Left renal pelvis (tissue), 4 donors: ENCODE measurements at regions not wholly inside any gene's neighbourhood (a gene's known extent, or its start where the extent isn't known, plus 50 kb on each side); places are given as distances from the start of the nearest gene placed in this dataset.

Experiments used
- DNase-seq, 4 donors: peaks; one replicate each; pipeline ENCODE4 v3.0.0-alpha.2; 2013; ENCODE audit warnings: low read depth in 4 of 4, low spot score in 3 of 4

DNA sequence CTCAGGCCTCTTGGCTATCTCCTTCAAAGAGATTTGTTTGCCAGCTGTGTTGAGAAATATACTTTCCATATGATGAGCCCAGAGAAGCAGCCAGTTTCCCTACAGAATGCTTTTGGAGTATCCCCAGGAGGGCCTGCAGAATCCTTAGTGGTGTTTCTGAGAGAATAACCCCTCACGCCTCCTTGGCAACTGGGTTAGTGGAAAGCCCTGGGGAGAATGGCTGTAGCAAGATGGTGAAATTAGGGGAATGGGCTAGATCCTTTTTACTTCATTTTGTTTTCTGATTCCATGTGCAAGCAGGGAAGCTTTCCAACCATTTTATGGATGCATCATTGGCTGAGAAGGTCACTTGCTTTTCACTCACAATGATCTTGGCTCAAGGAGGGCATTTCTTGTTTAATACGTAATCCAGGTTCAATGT is 364.6 kb downstream of the DMRT2 start:
- no peak for DNase-seq

DNA sequence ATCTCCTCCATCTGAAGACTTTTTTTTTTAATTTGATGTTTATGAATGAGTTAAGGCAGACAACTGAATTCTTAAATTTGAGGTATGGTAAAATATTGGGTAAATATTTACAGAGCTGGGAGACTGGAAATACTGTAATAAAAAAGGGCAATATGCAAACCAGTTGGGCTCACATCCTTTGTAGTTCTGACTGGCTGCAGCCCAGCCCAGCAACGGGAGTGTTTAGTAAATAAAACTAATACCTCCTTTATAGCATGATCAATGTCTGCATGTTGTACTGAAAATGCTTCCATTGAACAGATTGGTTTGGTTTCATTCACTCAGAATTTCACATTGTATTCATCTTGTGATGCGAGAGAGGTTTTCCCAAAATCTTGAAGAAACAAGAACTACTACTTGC is 365.0 kb downstream of the DMRT2 start:
- DNase-seq, result no peak

DNA sequence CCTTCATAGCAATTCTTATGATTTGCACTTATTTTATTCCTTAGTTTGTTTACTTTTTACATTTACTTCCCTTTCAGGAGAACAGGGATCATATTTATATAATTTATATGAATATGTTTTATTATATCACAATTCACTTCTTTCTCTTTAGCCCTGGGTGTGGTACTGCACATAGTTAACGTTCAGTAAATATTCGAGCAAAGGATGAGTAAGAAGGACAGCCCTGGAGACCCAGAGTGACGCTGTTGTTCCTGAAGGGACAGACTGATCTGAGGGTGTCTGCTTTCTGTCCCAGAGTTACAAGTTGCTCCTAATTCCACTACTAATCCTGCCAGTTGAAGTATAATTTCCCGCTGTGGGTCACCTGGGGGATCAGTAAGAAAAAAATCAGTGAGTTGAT is 366.1 kb downstream of the DMRT2 start:
- no peak for DNase-seq

DNA sequence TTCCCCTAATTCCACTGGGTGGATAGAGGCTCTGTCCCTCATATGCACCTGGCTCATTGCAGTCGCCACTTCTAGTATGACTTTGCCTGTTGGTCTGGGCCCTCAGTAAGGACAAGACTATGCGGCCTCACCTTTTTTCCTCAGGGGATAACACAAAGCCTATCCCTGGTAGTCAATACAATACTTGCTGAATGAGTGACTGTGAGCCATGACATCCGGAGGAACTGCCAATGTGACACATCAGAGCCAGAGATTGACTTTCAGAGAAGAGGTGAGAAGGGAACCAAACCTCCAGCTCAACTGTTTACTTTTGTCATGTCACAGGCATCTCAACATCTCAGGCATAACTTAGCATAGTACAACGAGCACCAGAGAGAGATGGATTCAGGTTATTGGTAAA is 371.3 kb downstream of the DMRT2 start:
- DNase-seq, result no peak

DNA sequence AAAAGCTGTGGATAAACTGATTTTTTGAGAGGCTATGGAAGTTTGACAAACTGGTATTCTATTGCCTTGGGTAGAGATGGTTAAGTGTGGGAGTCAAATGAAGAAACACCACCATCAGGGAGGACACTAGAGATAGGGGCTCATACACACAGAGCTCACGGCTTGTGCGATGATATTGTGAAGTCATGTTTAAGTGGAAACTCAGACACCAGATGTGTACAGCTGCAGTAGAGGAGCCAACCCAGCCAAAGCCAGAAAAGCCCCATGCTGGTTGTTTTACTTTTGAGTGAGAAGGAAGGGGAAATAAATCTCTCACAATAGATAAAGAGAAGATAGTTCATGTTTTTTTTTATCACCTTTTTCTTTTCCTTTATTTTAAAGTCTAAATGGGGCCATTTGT is 377.7 kb downstream of the DMRT2 start:
- peak in 1 of 4 donors; percentile 8 for DNase-seq

DNA sequence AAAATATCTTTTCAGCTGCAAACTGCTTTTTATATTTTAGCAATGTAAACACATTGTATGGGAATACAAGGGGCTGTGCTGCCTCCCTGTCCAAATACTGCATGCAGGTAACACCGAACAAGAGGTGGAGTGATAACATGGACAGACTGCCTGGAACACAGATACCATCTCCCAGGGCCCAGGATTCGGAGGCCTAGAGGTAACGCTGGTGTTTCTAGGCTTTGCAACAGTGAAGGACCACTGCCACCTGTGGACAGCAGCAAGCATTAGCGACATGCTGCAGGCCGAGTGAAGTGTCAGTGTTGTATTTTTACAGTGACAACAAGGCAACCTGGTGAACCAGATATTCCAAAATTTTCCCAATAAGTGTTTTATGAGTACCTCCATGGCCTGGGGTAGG is 379.1 kb downstream of the DMRT2 start:
- DNase-seq, result peak in 2 of 4 donors; percentile 8 to 27

DNA sequence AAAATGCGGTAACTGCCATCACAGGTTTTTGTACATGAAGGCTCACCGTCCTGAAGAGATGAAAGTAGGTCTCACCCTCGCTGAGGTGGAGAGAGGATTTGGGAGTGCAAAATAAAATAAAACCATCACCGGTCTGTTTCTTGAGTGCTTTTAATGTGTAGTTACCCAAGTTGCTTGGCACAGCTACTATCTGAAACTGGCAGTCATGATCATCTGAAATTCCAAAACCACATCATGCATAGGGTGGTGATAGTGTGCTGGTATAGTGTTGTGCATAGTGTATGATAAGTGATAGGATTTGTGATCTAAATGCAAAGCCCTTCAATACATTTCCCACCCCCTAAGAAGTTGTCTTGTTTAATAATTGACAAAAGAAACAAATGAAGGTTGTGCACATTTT is 381.3 kb downstream of the DMRT2 start:
- no peak for DNase-seq

DNA sequence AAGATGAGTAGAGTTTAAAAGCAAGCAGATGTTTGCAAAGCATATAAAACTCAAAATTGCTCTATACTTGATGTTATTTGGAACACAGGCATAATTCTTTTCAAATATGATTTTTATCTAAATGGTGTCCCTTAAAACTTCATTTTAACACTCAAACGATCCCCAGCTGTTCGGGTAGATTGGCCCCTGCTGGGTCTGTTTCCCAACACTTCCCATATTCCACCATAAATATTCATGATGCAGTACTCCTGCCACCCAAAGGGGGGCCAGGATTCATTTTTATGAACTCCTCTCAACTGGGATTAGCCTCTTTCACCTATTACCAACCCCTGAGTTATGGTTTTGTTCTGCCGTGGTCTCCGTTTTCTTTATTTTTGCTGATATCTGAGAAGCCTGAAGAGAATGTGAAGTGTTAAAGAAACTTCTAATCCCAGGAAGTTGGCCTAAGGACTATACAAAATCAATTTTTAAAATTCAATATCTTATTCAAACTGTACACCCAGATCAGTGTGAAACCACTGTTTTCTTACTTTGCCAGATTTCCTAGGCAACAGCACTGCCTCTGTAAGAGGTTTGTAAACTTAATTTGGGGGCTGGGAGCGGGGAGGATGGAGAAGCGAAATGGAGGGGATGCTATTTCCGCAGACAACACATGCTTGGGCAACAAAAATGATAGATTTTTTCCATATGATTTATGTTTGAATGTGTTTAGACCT is 384.1 kb downstream of the DMRT2 start:
- peak in 2 of 4 donors; percentile 5 to 31 for DNase-seq

DNA sequence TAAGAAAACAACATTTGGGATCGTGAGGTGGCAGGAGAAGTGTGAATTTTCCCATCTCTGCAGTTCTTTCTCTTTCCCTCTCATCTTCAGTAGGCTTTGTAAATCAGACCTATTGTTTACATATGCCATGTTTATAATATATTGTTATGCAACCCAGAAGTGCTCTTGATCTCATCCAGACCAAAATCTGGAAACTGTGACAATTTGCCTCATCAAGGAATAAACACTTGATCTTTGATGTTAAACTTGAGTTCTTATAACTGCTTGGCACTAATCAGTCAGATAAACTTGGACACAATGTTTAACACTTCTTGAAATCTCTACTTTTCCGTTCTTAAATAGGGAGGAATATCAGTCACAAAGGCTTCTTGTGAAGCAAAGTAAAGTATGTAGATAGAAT is 384.7 kb downstream of the DMRT2 start:
- DNase-seq, result no peak

DNA sequence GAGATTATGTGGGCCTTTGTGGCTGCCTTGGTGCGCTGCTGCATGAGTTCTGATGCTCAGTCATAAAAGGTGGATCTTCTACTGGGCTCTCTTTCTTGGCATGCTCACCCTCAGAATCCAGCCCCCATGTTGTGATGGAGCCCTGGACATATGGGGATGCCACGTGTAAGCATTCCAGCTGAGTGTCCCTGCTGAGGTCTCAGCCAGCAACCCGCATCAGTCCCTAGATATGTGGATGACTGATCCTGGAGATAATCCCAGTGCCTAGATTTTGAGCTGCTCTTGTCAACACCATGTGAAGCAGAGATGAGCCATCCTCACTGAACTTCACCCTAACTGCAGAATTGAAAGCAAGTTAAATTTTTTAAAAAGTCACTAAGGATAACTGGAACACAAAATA is 390.1 kb downstream of the DMRT2 start:
- DNase-seq, result no peak

DNA sequence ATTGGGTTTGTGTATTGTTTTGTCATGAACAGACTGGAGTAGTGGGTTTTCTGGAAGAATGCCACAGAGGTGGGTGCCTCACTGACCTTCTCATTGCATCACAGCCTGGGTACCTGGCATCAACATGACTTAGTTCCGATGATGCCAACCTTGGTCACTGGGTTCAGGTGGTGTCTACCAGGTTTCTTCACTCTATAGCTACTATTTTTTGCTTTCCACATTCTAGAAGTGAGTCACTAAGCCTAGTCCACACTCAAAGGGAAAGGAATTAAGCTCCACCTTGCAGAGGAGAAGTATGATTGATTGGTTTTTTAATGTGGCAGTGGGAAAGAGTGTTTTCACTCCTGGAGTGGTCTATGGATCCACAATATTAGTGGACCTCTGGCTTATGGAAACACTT is 391.9 kb downstream of the DMRT2 start:
- no peak for DNase-seq

DNA sequence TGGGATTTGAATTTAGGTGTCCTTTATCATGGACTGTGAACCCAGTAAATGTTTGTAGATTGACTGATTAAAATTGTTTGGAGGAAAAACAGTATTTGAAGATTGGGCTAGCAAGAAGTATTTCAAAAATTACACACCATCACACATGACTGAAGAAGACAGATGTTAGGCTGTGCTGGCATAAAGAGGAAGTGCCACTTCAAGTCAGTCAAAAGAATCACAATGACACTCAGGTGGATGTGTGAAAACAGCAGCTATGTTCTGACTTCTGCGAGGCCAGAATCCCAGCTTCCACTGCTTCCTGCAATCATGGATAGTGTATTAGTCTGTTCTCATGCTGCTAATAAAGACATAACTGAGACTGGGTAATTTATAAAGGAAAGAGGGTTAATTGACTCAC is 393.3 kb downstream of the DMRT2 start:
- no peak for DNase-seq

DNA sequence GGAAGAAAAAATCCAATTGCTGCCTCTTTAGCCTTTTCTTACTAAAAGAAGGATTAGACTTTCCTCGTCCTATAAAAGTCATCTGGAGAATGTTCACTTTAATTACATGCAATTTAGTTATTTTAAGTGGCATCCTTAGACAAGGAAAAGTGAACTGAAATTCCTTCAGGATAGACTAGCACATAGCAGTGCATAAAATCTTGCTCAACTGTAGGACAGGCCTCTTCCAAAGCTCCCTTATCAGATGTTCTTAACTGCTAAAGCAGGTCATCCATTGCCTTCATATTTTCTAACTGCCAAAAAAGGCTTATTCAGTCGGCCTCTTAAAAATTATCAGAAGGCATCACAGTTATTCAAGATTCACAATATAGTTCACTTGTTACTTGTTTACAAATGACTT is 396.5 kb downstream of the DMRT2 start:
- DNase-seq, result no peak

DNA sequence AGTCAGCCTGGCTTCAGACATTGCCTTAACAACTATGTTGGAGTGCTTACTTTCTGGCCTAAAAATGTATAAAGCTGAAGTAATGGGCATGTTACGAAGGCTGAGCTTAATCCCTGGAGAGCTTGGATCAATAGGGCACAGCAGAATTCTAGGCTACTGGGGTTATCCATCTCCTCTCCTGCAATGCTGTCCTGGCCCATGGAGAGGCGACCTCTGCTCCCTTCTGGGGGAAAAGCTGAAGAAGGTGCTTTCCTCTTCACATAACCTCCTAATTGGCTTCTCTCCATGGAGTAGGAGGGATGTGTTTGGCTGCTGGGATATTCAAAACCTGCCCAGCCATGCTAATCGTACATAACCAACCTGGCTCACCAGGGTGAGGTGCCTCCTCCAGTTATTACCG is 403.5 kb downstream of the DMRT2 start:
- DNase-seq, result no peak

DNA sequence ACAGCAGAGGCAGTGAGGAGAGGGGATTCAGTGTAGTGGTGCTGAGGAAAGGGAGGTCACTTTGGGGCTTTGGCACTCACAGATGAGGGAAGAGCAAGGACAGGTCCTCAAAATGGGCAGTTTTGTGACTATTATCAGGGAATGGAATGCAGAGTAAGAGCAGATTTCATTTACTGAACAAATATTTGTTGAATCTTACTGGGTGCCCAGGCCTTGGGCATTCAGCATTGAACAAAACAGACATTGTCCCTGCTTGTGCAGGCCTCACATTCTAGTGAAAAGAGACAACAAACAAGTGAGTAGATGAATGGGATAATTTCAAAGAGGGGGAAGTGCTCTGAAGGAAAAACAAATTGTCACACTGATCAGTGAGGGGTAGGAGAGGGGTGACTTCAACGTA is 404.1 kb downstream of the DMRT2 start:
- DNase-seq, result no peak

DNA sequence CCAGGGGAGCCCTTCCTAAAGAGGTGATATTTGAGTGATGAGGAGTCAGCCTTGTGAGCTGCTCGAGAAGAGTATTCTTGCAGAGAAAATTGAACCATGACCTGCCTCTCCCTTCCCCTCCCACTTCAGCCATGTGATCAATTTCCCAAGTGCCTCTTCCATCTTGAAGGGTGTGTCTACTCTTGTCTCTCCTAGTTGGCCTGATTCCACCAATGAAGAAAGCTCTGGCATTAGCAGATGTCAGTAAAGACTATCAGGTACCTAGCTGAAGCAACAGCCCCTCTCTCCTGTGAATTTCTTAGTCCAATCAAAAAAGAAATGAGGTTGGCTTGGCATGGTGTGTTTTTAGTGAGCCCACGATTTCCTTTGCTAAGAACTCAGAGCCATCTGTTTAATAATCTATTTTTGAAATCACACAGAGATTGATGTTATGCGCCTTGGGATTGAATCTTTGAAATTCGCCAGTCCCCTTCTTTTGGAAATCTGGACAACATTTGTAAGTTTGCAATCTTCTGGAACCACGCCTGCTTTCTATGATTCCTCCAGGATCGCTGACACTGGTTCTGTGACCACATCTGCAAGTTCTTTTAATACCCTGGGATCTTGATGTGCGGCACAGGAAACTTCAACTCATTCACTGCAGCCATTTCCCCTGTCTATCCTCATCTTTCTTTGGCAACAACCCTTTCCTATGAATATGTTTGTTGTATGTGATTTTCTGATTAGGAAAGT is 404.6 kb downstream of the DMRT2 start:
- no peak for DNase-seq

DNA sequence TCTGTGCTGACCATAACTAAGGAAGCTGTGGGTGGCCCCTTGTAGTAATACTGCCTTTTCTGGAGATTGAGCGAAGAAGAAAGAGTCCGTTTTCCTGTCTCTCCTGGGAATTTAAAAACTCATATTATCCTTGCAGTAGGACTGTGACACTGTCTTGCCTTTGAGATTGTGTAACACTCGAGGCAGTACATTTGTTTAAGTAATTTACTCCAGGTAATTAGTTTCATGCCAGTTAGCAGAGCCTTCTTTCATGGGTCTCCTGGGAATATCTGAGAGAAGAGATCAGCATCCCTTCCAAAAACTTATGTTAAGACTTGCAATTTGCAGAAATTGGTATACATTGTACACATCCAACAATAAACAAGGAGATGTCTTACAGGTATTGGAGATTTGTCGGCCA is 405.6 kb downstream of the DMRT2 start:
- no peak for DNase-seq

DNA sequence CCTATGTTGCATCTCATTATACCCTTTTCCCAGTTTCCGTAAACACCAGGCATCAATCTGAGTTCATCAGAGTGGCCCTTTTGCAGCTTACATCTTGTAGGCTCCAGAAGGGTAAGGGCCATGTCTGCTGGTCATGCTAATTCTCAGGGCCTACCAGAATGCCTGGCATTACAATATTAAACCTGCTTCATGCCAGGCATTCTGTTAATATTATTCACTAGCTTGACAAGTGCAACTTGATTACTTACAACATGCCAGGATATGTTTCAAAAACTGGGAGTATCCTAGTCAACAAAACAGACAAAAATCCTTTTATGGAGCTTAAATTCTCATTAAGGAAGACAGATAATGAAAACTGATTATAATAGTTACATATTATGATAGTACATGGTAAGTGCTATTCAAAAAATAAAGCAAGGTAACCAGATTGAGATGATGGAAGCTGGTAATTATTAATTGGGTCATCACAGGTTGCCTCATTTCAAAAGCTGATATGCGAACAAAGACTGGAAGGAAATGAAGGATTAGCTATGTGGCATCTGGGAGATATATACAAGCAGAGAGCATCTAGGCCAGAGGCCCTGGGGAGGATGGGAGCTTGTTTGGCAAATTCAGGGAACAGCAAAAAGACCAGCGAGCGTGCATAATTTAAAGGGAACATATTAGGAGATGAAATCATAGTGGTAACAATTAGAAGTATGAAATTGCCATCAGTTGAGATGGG is 406.3 kb downstream of the DMRT2 start:
- no peak for DNase-seq

DNA sequence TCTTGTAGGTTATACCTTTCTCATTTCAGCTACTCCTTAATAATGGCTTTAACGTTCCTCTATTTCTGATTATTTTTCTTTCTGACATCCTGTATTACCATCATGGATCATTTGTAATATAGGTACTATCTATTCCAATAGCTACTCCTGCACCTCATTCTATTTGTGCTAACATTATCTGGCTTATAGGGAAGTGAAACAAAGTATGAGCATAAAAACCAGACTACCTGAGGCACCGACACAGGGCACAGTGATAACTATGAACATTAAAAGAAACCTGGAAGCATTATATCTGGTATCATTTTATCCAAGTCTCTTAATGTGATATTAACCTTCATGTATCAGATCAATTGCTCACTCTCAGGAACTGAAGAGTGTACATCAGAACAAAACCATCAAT is 407.3 kb downstream of the DMRT2 start:
- DNase-seq, result no peak

DNA sequence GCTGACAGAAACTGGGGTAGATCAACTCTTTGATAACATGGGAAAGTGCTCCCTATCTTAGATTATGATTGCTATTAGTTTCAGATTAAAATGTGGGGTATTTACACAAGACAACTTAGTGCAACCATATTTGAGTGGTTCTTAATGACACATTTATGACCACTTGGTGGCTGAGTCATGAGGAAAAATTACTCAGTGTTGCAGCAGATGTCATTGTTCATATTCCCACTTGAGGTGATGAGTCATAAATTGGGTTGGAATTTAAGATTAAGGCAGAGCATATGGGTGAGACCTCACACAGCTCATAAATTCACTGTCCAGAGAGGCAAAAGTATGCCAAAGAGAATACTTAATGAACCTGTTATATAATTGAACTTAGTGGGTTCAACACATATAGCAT is 408.3 kb downstream of the DMRT2 start:
- no peak for DNase-seq

DNA sequence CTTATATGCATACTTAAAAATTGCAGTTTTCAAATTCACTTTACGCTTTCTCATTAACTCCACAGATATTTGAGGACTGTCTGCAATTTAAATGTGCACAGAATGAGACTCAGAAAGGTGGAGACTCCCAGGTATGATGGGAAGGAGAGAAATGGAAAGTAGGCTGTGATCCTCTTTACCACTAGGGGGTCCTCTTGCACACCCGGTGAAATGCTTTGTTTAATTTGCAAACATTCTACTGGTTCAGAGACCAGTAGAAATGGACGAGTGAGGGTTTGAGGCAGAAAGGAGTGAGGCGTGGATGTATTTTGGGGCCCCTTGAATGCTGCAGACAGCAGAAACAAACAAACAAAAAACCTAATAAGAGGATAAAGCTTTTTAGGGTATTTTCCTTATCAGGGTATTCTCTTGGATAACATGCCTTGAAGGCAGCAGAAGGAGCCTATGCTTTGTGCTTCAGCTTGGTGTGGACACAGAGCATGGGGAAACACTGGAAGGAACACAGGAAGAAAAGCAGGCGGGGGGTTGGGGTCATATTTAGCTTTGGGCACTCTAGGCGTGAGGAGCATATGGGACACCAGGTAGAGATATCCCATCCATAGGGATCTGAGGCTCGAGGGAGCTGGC is 410.1 kb downstream of the DMRT2 start:
- DNase-seq, result no peak
